ENCODE measurements at regions not wholly inside any gene's neighbourhood (a gene's known extent, or its start where the extent isn't known, plus 50 kb on each side); places are given as distances from the start of the nearest gene placed in this dataset.

GRCh38 chr1:221122501-221122900 lies 243.3 kb downstream of the HLX start:
- Mint-ChIP-seq H3K4me3 (no peak overlapping the region), H3K27ac (no peak overlapping the region), H3K36me3 (no peaks in the 10 kb centered on the region), H3K4me1 (ENCODE audit: unreplicated experiment) (peaks cover 4% of the 10 kb centered on the region), H3K27me3 (peaks cover 30% of the 10 kb centered on the region), H3K9me3 (peaks cover 10% of the 10 kb centered on the region)
- no peak for TF ChIP-seq CTCF (conservative IDR thresholded peaks at IDR 0.05)
- no peak for DNase-seq (ENCODE audit: extremely low spot score, unreplicated experiment)

- Mint-ChIP-seq H3K4me1 (ENCODE audit: unreplicated experiment) (no peaks in the 10 kb centered on the region), H3K36me3 (no peaks in the 10 kb centered on the region), H3K4me3 (no peak overlapping the region), H3K27ac (no peak overlapping the region), H3K27me3 (peaks cover 18% of the 10 kb centered on the region), H3K9me3 (peaks cover 10% of the 10 kb centered on the region)
- no peak for DNase-seq (ENCODE audit: extremely low spot score, unreplicated experiment)
- TF ChIP-seq CTCF (conservative IDR thresholded peaks at IDR 0.05): no peak
Observed at GRCh38 chr1:221125976-221126375, 246.7 kb downstream of the HLX start.

- no peak for TF ChIP-seq CTCF (conservative IDR thresholded peaks at IDR 0.05)
- Mint-ChIP-seq H3K27me3 (peaks cover 5% of the 10 kb centered on the region), H3K36me3 (no peaks in the 10 kb centered on the region), H3K4me3 (no peak overlapping the region), H3K4me1 (ENCODE audit: unreplicated experiment) (no peaks in the 10 kb centered on the region), H3K27ac (no peak overlapping the region), H3K9me3 (peaks cover 5% of the 10 kb centered on the region)
- DNase-seq (ENCODE audit: extremely low spot score, unreplicated experiment): no peak
Observed at GRCh38 chr1:221137666-221138065, 258.4 kb downstream of the HLX start.

- Mint-ChIP-seq H3K27me3 (peaks cover 5% of the 10 kb centered on the region), H3K4me3 (no peak overlapping the region), H3K27ac (no peak overlapping the region), H3K36me3 (no peaks in the 10 kb centered on the region), H3K9me3 (peaks cover 5% of the 10 kb centered on the region), H3K4me1 (ENCODE audit: unreplicated experiment) (no peaks in the 10 kb centered on the region)
- TF ChIP-seq CTCF (conservative IDR thresholded peaks at IDR 0.05): no peak
- no peak for DNase-seq (ENCODE audit: extremely low spot score, unreplicated experiment)
Observed at GRCh38 chr1:221138516-221138915, 259.3 kb downstream of the HLX start.

- Mint-ChIP-seq H3K36me3 (no peaks in the 10 kb centered on the region), H3K27ac (no peak overlapping the region), H3K9me3 (peaks cover 5% of the 10 kb centered on the region), H3K4me1 (ENCODE audit: unreplicated experiment) (no peaks in the 10 kb centered on the region), H3K27me3 (peaks cover 5% of the 10 kb centered on the region), H3K4me3 (no peak overlapping the region)
- no peak for TF ChIP-seq CTCF (conservative IDR thresholded peaks at IDR 0.05)
- no peak for DNase-seq (ENCODE audit: extremely low spot score, unreplicated experiment)
Observed at GRCh38 chr1:221139991-221140390, 260.7 kb downstream of the HLX start.

- no peaks in the 10 kb centered on the region for H3K36me3 Mint-ChIP-seq
Observed at GRCh38 chr1:221141096-221141495, 261.9 kb downstream of the HLX start.

More at GRCh38 chr1:221141096-221141495, 261.9 kb downstream of the HLX start:
- Mint-ChIP-seq H3K9me3 (peaks cover 5% of the 10 kb centered on the region), H3K27me3 (peaks cover 6% of the 10 kb centered on the region), H3K4me3 (no peak overlapping the region), H3K4me1 (ENCODE audit: unreplicated experiment) (no peaks in the 10 kb centered on the region), H3K27ac (no peak overlapping the region)
- TF ChIP-seq CTCF (conservative IDR thresholded peaks at IDR 0.05): no peak
- no peak for DNase-seq (ENCODE audit: extremely low spot score, unreplicated experiment)

Data from type B pancreatic cell (in vitro differentiated cells).